ENCODE measurements at regions not wholly inside any gene's neighbourhood (a gene's known extent, or its start where the extent isn't known, plus 50 kb on each side); places are given as distances from the start of the nearest gene placed in this dataset.

GRCh38 chr5:157915638-157916037, 56.7 kb upstream of the CLINT1 start:
- DNase-seq (ENCODE audit: low spot score), result peak; percentile 84

GRCh38 chr5:157914151-157914788, 55.3 kb upstream of the CLINT1 start:
- no peak for DNase-seq (ENCODE audit: low spot score)

GRCh38 chr5:157913575-157913974, 54.6 kb upstream of the CLINT1 start:
- no peak for DNase-seq (ENCODE audit: low spot score)

- peak; percentile 85 for DNase-seq (ENCODE audit: low spot score)
Observed at GRCh38 chr5:157912621-157913325, 53.8 kb upstream of the CLINT1 start.

- DNase-seq (ENCODE audit: low spot score), result no peak
Observed at GRCh38 chr5:157911568-157911967, 52.6 kb upstream of the CLINT1 start.
